ENCODE measurements at regions not wholly inside any gene's neighbourhood (a gene's known extent, or its start where the extent isn't known, plus 50 kb on each side); places are given as distances from the start of the nearest gene placed in this dataset.

DNA sequence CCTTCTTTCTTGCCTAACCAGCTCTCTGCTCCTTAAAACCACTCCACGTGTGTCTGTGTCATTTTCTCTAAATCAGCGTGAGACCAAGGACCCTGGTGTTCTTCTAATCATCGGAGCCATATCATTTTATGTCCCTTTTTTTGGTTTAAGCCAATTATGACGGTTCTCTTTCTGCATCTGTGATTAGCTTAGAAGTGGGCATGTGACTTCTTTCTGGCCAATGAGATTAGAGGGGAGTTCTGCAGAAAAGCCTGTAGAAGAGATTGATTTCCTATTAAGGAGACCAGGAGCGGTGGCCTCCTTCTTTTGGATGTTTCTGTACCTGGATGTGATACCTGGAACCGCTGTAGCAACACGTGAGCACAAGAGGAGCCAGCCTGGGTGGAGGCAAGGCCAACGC lies 97.5 kb upstream of the PABPC3 start:
- no peak for TF ChIP-seq CTCF (conservative IDR thresholded peaks at IDR 0.05; ENCODE audit: low read length)
- no peak for TF ChIP-seq EZH2phosphoT487 (IDR thresholded peaks at IDR 0.05; ENCODE audit: borderline replicate concordance, low read depth, low read length)
